ENCODE measurements at regions not wholly inside any gene's neighbourhood (a gene's known extent, or its start where the extent isn't known, plus 50 kb on each side); places are given as distances from the start of the nearest gene placed in this dataset.

GRCh38 chr15:36221992-36222391 lies 357.4 kb upstream of the CDIN1 start (continued):
- TF ChIP-seq EGR1 (IDR thresholded peaks at IDR 0.05; ENCODE audit: low read depth) (no peak), CBX3 (IDR thresholded peaks at IDR 0.05; ENCODE audit: low read depth) (no peak), MAX (IDR thresholded peaks at IDR 0.05) (no peak), POLR2AphosphoS5 (IDR thresholded peaks at IDR 0.05; ENCODE audit: low read depth, low read length) (no peak), SIN3A (IDR thresholded peaks at IDR 0.05; ENCODE audit: low read depth) (no peak)

- no TSS peak for BruUV-seq (replicated peaks)
- no peak overlapping the region for H2AFZ ChIP-seq (ENCODE audit: low read depth, low read length, poor library complexity, severe bottlenecking)
- RAD21 ChIA-PET (ENCODE audit: low non-redundant PET in 1 of 2, low total read pairs in 2 of 2, uncharacterized antibody in 2 of 2, unreplicated experiment in 2 of 2): no interaction called here
- H3K9ac ChIP-seq (ENCODE audit: low read length): no peak overlapping the region
- no peaks in the 10 kb centered on the region for H4K20me1 ChIP-seq (ENCODE audit: insufficient read depth)
- no peaks in the 10 kb centered on the region for H3K9me2 ChIP-seq (ENCODE audit: insufficient read depth)
- H3K36me3 ChIP-seq (ENCODE audit: control insufficient read depth in 1 of 2, insufficient read depth in 2 of 2, low read length in 2 of 2): no peaks in the 10 kb centered on the region
- DNase-seq (ENCODE audit: low read depth, low spot score) (no peak), ATAC-seq (no peak)
- no peaks in the 10 kb centered on the region for H3K4me1 ChIP-seq (ENCODE audit: control insufficient read depth in 1 of 2, insufficient read depth in 2 of 2, low read length in 2 of 2)
- H3K27ac ChIP-seq (ENCODE audit: low read depth, low read length): no peak overlapping the region
- CTCF ChIA-PET: no interaction called here
- no peak overlapping the region for H3K4me2 ChIP-seq (ENCODE audit: low read length)
- POLR2A ChIA-PET: no interaction called here
- TF ChIP-seq SRF (IDR thresholded peaks at IDR 0.05; ENCODE audit: low read depth) (no peak), CTCF (IDR thresholded peaks at IDR 0.05 in 2 of 3, conservative IDR thresholded peaks at IDR 0.05 in 1 of 3; ENCODE audit: borderline replicate concordance in 1 of 3, insufficient read depth in 1 of 3, low read depth in 2 of 3, low read length in 2 of 3) (no peak), POLR2AphosphoS5 (IDR thresholded peaks at IDR 0.05; ENCODE audit: low read depth, low read length) (no peak), MAX (IDR thresholded peaks at IDR 0.05) (no peak), CEBPB (IDR thresholded peaks at IDR 0.05; ENCODE audit: low read depth) (no peak), SIN3A (IDR thresholded peaks at IDR 0.05; ENCODE audit: low read depth) (no peak), YY1 (IDR thresholded peaks at IDR 0.05; ENCODE audit: extremely low read depth, insufficient replicate concordance, low read depth, low read length) (no peak), ELF1 (IDR thresholded peaks at IDR 0.05; ENCODE audit: borderline replicate concordance, low read depth) (no peak), CBX3 (IDR thresholded peaks at IDR 0.05; ENCODE audit: low read depth) (no peak), EZH2phosphoT487 (IDR thresholded peaks at IDR 0.05; ENCODE audit: borderline replicate concordance) (no peak), TCF7L2 (IDR thresholded peaks at IDR 0.05; ENCODE audit: borderline replicate concordance, extremely low read depth, insufficient read depth, insufficient read length) (no peak)
- no peaks in the 10 kb centered on the region for H3K79me2 ChIP-seq (ENCODE audit: insufficient read depth, low read length)
- no peak overlapping the region for H3K4me3 ChIP-seq (replicated peaks in 1 of 2; ENCODE audit: low read depth in 1 of 2, low read length in 2 of 2)
- H3K27me3 ChIP-seq (ENCODE audit: insufficient read depth, low read length): no peaks in the 10 kb centered on the region
- intact Hi-C loops (cut with micrococcal nuclease): no loop called here
- H3K9me3 ChIP-seq (ENCODE audit: control insufficient read depth in 1 of 2, insufficient read depth in 1 of 2, low read depth in 1 of 2, low read length in 2 of 2): no peaks in the 10 kb centered on the region
Measured at GRCh38 chr15:36230776-36231175, 348.6 kb upstream of the CDIN1 start.

Measured in HCT116 (cell line).